ENCODE measurements at regions not wholly inside any gene's neighbourhood (a gene's known extent, or its start where the extent isn't known, plus 50 kb on each side); places are given as distances from the start of the nearest gene placed in this dataset.

GRCh38 chr1:60331647-60332046 is 258.1 kb upstream of the C1orf87 start:
- TF ChIP-seq CTCF (IDR thresholded peaks at IDR 0.05 in 2 of 3, conservative IDR thresholded peaks at IDR 0.05 in 1 of 3; ENCODE audit: borderline replicate concordance in 1 of 3, insufficient read depth in 1 of 3, low read depth in 2 of 3, low read length in 2 of 3) (no peak), ZNF274 (IDR thresholded peaks at IDR 0.05; ENCODE audit: low read depth, low read length) (no peak), POLR2A (IDR thresholded peaks at IDR 0.05; ENCODE audit: borderline replicate concordance, extremely low read depth, insufficient read depth, insufficient read length) (no peak), SIN3A (IDR thresholded peaks at IDR 0.05; ENCODE audit: low read depth) (no peak), POLR2AphosphoS5 (IDR thresholded peaks at IDR 0.05; ENCODE audit: low read depth, low read length) (no peak), REST (IDR thresholded peaks at IDR 0.05; ENCODE audit: low read depth) (no peak), EZH2 (IDR thresholded peaks at IDR 0.05) (no peak), CBX3 (IDR thresholded peaks at IDR 0.05; ENCODE audit: low read depth) (no peak)
- TF ChIP-seq, protein P1, sequence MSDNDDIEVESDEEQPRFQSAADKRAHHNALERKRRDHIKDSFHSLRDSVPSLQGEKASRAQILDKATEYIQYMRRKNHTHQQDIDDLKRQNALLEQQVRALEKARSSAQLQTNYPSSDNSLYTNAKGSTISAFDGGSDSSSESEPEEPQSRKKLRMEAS (IDR thresholded peaks at IDR 0.05), result no peak

Measured in HCT116 (cell line).